ENCODE measurements at regions not wholly inside any gene's neighbourhood (a gene's known extent, or its start where the extent isn't known, plus 50 kb on each side); places are given as distances from the start of the nearest gene placed in this dataset.
"Not testable (repeated sequence)": the region's sequence is repeated elsewhere in the genome, so short reads cannot be mapped to it uniquely, and the experiment has no call there.

GRCh38 chr6:112910256-112910655 is 563.1 kb downstream of the RFPL4B start:
- Histone ChIP-seq H3K36me3 (ENCODE audit: insufficient read depth, low read length) (no peaks in the 10 kb centered on the region), H3K9ac (ENCODE audit: low read length) (no peak overlapping the region), H4K20me1 (ENCODE audit: insufficient read depth, low read length) (no peaks in the 10 kb centered on the region), H3K4me2 (ENCODE audit: low read length) (peak overlapping the region; percentile 25), H3K4me1 (ENCODE audit: insufficient read depth, low read length) (peaks cover 18% of the 10 kb centered on the region), H3K9me3 (ENCODE audit: insufficient read depth, low read depth, low read length) (no peaks in the 10 kb centered on the region), H2AFZ (ENCODE audit: low read depth, low read length) (no peak overlapping the region), H3K27ac (ENCODE audit: low read depth, low read length) (peak overlapping the region; percentile 39), H3K4me3 (ENCODE audit: insufficient read depth, low read depth, low read length) (no peak overlapping the region), H3K27me3 (ENCODE audit: insufficient read depth, low read length) (no peaks in the 10 kb centered on the region), H3K79me2 (ENCODE audit: insufficient read depth, low read length) (no peaks in the 10 kb centered on the region)
- no peaks in the 10 kb centered on the region for H3K9me3 Mint-ChIP-seq (ENCODE audit: unreplicated experiment)
- H3K4me1 Mint-ChIP-seq (ENCODE audit: low read depth, unreplicated experiment): peaks cover 32% of the 10 kb centered on the region
- peak overlapping the region; percentile 79 for H3K27ac Mint-ChIP-seq (ENCODE audit: unreplicated experiment)
- TF ChIP-seq CTCF (IDR thresholded peaks at IDR 0.05; ENCODE audit: insufficient read depth, low read depth, low read length): no peak
- no peak for TF ChIP-seq EZH2 (IDR thresholded peaks at IDR 0.05; ENCODE audit: insufficient read depth, low read length)
- no peaks in the 10 kb centered on the region for H3K27me3 Mint-ChIP-seq (ENCODE audit: low read depth, unreplicated experiment)
- FAIRE-seq (no peak), DNase-seq (ENCODE audit: low read depth) (peak; percentile 71)
- no peak overlapping the region for H3K4me3 Mint-ChIP-seq (ENCODE audit: unreplicated experiment)
- no peaks in the 10 kb centered on the region for H3K36me3 Mint-ChIP-seq (ENCODE audit: low read depth, unreplicated experiment)

- no peaks in the 10 kb centered on the region for H3K36me3 ChIP-seq (ENCODE audit: insufficient read depth, low read length)
- H3K9me3 ChIP-seq (ENCODE audit: insufficient read depth, low read depth, low read length): no peaks in the 10 kb centered on the region
- TF ChIP-seq CTCF (IDR thresholded peaks at IDR 0.05; ENCODE audit: insufficient read depth, low read depth, low read length): no peak
- no peaks in the 10 kb centered on the region for H3K9me3 Mint-ChIP-seq (ENCODE audit: unreplicated experiment)
- H3K27ac Mint-ChIP-seq (ENCODE audit: unreplicated experiment): no peak overlapping the region
- no peaks in the 10 kb centered on the region for H3K27me3 Mint-ChIP-seq (ENCODE audit: low read depth, unreplicated experiment)
- H3K4me1 Mint-ChIP-seq (ENCODE audit: low read depth, unreplicated experiment): peaks cover 20% of the 10 kb centered on the region
- H3K4me2 ChIP-seq (ENCODE audit: low read length): no peak overlapping the region
- no peaks in the 10 kb centered on the region for H4K20me1 ChIP-seq (ENCODE audit: insufficient read depth, low read length)
- FAIRE-seq: no peak
- no peak overlapping the region for H3K4me3 Mint-ChIP-seq (ENCODE audit: unreplicated experiment)
- no peak overlapping the region for H3K9ac ChIP-seq (ENCODE audit: low read length)
- H2AFZ ChIP-seq (ENCODE audit: low read depth, low read length): no peak overlapping the region
- H3K27me3 ChIP-seq (ENCODE audit: insufficient read depth, low read length): no peaks in the 10 kb centered on the region
- no peaks in the 10 kb centered on the region for H3K36me3 Mint-ChIP-seq (ENCODE audit: low read depth, unreplicated experiment)
- H3K79me2 ChIP-seq (ENCODE audit: insufficient read depth, low read length): no peaks in the 10 kb centered on the region
- peak; percentile 51 for DNase-seq (ENCODE audit: low read depth)
- H3K27ac ChIP-seq (ENCODE audit: low read depth, low read length): peak overlapping the region; percentile 23
- no peak overlapping the region for H3K4me3 ChIP-seq (ENCODE audit: insufficient read depth, low read depth, low read length)
- H3K4me1 ChIP-seq (ENCODE audit: insufficient read depth, low read length): peaks cover 9% of the 10 kb centered on the region
Observed at GRCh38 chr6:112911959-112912358, 564.8 kb downstream of the RFPL4B start.

GRCh38 chr6:112912416-112913101 is 565.4 kb downstream of the RFPL4B start:
- Histone ChIP-seq H3K36me3 (ENCODE audit: insufficient read depth, low read length) (no peaks in the 10 kb centered on the region), H3K4me2 (ENCODE audit: low read length) (peak overlapping the region; percentile 20), H3K79me2 (ENCODE audit: insufficient read depth, low read length) (no peaks in the 10 kb centered on the region), H3K27me3 (ENCODE audit: insufficient read depth, low read length) (no peaks in the 10 kb centered on the region), H3K9me3 (ENCODE audit: insufficient read depth, low read depth, low read length) (no peaks in the 10 kb centered on the region), H2AFZ (ENCODE audit: low read depth, low read length) (no peak overlapping the region), H3K4me3 (ENCODE audit: insufficient read depth, low read depth, low read length) (no peak overlapping the region), H4K20me1 (ENCODE audit: insufficient read depth, low read length) (no peaks in the 10 kb centered on the region), H3K9ac (ENCODE audit: low read length) (no peak overlapping the region), H3K4me1 (ENCODE audit: insufficient read depth, low read length) (peaks cover 9% of the 10 kb centered on the region), H3K27ac (ENCODE audit: low read depth, low read length) (peak overlapping the region; percentile 23)
- Mint-ChIP-seq H3K9me3 (ENCODE audit: unreplicated experiment) (no peaks in the 10 kb centered on the region), H3K4me1 (ENCODE audit: low read depth, unreplicated experiment) (peaks cover 19% of the 10 kb centered on the region), H3K27me3 (ENCODE audit: low read depth, unreplicated experiment) (no peaks in the 10 kb centered on the region), H3K27ac (ENCODE audit: unreplicated experiment) (peak overlapping the region; percentile 24), H3K36me3 (ENCODE audit: low read depth, unreplicated experiment) (no peaks in the 10 kb centered on the region), H3K4me3 (ENCODE audit: unreplicated experiment) (no peak overlapping the region)
- DNase-seq (ENCODE audit: low read depth) (peak; percentile 80), FAIRE-seq (no peak)
- TF ChIP-seq EZH2 (IDR thresholded peaks at IDR 0.05; ENCODE audit: insufficient read depth, low read length) (no peak), CTCF (IDR thresholded peaks at IDR 0.05; ENCODE audit: insufficient read depth, low read depth, low read length) (no peak)

GRCh38 chr6:112919744-112920143 is 572.6 kb downstream of the RFPL4B start:
- not testable (repeated sequence) for H3K36me3 Mint-ChIP-seq (ENCODE audit: low read depth, unreplicated experiment); H3K36me3 ChIP-seq (ENCODE audit: insufficient read depth, low read length); H3K27me3 Mint-ChIP-seq (ENCODE audit: low read depth, unreplicated experiment); H3K4me1 Mint-ChIP-seq (ENCODE audit: low read depth, unreplicated experiment); H3K9me3 ChIP-seq (ENCODE audit: insufficient read depth, low read depth, low read length); H3K4me3 Mint-ChIP-seq (ENCODE audit: unreplicated experiment); H3K27me3 ChIP-seq (ENCODE audit: insufficient read depth, low read length); DNase-seq (ENCODE audit: low read depth); H3K9ac ChIP-seq (ENCODE audit: low read length); H3K27ac ChIP-seq (ENCODE audit: low read depth, low read length); H2AFZ ChIP-seq (ENCODE audit: low read depth, low read length); FAIRE-seq; H4K20me1 ChIP-seq (ENCODE audit: insufficient read depth, low read length); H3K4me1 ChIP-seq (ENCODE audit: insufficient read depth, low read length); H3K4me2 ChIP-seq (ENCODE audit: low read length); H3K4me3 ChIP-seq (ENCODE audit: insufficient read depth, low read depth, low read length); H3K27ac Mint-ChIP-seq (ENCODE audit: unreplicated experiment); H3K79me2 ChIP-seq (ENCODE audit: insufficient read depth, low read length)
- peaks cover 21% of the 10 kb centered on the region for H3K9me3 Mint-ChIP-seq (ENCODE audit: unreplicated experiment)
